ENCODE measurements at regions not wholly inside any gene's neighbourhood (a gene's known extent, or its start where the extent isn't known, plus 50 kb on each side); places are given as distances from the start of the nearest gene placed in this dataset.

DNA sequence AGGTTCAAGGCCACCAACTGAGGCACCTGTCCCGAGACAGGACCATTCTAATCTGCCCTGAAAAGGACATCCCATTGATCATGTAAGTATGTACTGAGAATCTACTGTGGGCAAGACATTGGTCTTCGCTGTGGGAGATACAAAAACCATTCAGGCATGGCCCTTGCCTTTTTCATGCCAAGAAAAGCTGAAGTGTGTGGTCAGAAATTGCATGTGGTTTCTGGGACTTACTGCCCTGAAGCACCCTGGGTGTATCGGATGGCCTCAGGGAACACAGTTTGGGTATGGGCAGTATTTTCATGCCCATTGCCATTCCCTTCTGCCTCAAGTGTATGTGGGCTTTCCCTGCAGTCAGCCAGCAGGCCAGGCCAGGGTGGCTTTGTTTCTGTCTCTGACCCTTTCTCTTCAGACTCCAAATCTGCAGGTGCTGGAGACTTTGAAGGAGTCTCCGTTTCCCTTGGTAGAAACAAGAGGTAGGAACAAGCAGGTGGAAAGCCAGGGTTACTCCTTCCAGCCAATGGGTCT, 285.7 kb downstream of the ZEB1 start:
- DNase-seq, result no peak

DNA sequence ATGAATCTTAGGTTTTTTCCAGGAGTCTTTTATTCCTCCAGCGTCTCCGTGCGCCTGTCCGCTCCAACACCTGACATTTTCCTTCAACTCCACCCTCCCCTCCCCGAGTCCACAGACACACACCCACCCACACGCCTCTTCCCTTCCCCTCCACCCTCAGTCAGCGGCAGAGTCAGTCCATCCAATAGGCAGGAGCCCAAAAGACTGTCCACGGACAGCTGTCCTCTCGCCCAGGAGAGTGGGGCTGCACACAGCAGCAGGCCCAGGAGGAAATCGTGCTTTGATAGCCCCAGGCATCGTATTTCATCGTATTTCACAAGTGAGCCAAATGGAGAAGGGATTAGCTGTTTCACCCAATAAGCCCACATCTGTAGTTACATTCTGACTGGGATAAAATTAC, 285.1 kb downstream of the ZEB1 start:
- no peak for DNase-seq

DNA sequence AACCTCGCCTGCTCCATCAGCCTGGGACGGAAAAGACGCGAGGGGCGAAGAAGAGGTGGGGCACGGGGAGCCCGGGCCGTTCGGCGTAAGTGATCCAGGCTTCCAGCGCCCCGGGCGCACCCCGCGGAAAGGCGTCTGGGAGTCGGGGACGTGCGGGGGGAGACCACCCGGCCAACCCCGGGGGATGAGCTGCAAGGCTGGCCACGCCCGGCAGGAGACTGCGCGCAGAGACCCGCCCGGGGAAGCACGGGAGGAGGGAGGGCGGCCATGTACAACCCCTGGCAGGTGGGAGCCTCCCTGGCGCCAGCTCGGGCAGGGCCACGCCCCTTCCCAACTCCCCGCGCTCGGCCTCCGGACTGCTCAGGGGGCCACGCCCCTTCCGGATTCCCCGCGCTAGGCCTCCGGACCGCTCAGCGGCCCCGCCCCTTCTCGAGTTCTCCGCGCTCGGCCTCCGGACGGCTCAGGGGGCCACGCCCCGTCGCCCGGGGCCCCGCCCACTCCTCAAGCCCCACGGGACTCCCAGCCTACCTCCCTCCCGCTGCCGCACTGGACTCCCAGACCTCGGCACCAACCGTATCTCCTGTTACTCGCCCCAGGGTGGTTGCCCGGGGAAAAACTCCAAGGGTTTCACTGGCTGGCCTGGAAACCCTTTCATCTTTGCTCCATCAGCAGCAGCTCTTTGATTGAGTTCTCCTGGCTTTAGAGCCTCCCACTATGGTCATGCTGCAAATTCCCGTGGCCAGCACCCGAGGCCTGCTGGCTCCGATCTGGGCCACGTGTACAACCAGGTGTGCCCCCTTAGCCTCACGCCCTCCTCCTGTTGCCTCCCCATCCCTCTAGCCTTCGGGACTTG, 284.4 kb downstream of the ZEB1 start:
- DNase-seq, result peak; percentile 60

DNA sequence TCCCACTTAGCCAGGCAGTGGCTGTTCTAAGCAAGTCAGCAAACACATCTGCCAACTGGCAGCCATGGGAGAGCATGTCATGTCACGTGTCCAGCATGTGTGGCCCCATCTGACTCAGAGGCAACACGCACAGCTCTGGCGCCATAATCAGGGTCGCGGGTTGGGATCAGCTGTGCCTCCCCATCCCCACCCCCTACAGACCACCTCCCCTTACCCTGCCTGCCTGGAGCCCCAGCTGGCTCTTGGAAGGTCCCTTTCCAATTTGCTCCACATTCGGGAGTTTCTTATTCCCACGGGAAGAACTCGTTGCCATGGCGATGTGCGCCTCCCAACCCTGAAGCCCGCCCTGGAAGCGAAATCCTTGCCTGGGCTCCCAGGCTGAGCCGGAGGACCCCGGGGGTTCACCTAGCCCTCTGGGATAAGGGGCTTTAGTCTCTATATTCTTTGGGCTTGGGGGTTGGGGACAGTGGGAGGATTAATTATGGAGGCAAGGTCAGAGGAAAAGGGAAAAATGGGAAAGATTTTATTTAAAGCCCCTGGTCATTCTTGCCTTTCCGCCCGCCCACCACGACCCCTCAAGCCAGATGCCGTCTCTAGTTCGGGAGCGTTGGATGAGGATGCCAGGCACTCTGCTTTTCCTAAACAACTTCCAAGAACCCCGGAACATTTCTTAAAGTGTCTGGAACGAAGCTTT, 283.7 kb downstream of the ZEB1 start:
- no peak for DNase-seq

DNA sequence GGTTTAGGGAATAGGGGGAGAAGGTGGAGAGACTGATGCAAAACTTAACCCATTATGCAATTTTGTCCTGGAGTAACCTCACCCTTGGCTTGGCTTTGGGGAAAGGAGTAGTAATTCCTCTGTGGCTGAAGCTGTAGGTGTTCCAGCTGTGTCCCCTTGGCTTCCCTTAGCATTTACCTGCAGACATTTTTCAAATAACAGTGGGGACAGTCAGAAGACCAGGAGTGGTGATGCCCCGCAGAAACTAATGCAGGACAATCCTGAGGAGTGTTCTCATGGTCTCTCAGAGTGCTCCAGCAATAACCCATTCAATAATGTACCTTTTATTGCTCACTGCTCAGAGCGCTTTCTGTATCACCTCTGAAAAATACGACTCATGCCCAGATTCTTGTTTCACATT, 282.1 kb downstream of the ZEB1 start:
- no peak for DNase-seq

DNA sequence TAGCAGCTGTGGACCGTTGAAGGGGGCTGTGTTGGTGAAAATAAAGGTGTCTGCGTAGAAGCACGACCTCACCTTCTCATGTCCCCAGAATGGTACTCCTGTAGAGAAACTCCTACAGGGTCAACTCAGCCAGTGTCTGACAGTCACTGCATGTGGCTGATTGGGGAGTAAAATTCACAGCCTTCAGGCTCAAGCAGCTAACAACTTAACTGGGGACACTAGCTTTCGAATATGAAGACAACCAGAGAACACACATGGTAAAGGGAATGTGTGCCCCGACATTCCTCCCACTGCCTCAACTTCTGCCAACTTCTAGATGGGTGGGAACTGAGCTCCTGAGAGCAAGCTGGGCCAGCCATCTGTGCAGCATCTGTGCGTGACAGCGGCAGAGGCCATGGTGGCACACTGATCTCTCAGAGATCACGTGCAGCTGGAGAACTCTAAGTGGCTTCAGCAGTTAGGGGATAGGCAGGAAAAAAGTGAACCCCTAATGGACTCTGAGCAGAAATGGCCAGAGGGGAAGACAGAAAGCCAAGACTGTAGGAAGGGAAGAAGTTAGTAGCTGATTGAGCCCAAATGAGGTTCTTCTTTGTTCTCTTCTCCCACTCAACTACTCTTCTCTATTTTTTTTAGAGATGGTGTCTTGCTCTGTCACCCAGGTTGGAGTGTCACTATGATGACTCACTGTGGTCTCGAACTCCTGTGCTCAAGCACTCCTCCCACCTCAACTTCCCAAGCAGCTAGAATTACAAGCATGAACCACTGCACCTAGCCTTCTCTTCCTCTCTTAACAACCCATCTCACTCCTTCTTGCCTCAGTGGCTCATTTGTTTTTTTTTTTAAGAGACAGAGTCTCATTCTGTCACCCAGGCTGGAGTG, 280.8 kb downstream of the ZEB1 start:
- no peak for DNase-seq

DNA sequence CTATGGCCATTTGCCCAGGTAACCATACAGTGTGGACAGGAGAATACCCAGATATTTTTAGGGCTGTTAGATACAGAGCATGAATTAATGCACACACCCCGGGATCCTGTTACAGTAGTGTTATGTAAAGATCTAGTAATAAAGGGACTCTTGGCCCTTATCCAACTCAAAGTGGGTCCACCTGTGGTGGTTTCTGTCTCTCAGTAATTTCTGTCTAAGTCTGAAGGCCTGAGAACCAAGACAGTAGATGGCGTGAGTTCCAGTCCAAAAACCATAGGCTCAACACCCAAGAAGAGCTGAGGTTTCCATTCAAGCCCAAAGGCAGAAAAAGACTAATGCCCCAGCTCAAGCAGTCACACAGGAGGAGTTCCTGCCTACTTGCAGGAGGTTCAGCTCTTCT, 277.7 kb downstream of the ZEB1 start:
- DNase-seq, result no peak

DNA sequence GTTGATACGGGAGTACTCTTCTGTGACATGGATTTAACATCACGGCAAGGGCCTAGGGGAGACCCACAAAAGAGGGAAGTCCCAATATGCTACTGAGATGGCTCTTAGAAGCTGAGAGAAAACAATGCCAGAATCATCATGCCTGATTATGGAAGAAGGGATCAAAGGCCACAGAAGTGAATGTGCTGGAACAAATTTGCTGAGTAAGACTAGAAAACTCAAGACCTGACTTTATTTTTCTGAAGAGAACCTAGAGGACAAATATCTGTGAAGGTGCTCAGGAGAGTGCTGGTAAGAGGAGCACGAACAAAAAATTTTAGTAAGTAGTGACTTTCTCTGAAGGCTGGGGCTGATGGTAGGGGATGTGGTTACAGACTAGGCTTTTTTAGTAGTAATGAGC, 277.0 kb downstream of the ZEB1 start:
- no peak for DNase-seq

DNA sequence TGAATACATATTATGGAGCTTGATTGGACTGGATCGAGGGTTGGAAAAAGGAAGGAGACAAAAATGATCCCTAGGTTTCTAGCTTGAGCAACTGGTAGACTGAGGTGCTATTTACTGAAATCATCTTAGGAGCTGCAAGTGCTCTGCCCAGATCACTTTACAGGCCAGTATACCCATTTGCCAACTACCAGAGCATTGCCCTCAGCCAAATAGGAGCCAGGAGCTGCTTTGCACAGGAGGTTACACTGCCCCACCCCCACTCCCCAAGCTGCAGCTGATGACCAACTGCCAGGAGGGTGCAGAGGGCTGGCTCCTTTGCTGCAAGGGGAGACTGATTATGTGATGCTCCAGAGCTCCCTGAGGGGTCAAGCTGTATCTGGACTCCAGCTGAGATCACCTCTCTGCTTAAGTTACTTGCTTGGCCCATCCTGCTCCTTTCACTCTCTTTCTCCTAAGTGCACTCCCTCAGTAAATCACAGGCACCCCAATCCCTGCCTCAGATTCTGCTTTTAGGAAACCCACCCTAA, 275.4 kb downstream of the ZEB1 start:
- DNase-seq, result no peak

DNA sequence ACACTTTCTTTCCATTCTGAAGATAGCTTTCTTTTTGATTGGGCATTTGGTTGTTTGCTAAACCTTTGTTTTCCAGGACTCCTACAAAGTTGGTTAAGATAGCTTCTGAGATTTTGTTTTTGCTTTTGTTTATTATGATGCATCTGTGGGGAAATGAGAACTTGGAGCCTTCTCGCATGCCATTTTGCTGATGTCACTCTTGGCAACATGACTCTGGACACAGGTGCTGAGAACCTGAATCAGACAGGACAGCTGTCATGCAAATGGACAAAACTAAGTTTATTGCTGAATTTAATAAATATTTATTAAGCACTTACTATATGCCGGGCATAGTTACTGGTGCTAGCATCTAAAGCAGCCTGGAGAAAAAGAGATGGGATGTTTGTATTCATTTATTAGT, 274.1 kb downstream of the ZEB1 start:
- DNase-seq, result no peak

DNA sequence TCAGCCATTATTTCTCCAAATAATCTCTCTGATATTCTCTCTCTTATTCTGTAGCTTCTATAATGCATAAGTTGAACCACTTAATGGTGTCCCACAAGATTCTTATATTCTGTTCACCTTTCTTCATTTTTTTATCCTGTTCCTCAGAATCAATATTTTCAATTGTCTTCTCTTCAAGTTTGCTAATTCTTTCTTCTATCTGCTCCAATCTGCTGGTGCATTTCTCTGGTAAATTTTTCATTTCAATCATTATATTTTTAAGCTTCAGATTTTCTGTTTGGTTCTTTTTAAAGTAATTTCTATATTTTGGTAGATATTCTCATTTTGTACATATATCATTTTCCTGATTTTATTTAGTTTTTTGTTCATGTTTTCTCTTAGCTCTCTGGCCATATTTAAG, 272.6 kb downstream of the ZEB1 start:
- DNase-seq, result no peak

DNA sequence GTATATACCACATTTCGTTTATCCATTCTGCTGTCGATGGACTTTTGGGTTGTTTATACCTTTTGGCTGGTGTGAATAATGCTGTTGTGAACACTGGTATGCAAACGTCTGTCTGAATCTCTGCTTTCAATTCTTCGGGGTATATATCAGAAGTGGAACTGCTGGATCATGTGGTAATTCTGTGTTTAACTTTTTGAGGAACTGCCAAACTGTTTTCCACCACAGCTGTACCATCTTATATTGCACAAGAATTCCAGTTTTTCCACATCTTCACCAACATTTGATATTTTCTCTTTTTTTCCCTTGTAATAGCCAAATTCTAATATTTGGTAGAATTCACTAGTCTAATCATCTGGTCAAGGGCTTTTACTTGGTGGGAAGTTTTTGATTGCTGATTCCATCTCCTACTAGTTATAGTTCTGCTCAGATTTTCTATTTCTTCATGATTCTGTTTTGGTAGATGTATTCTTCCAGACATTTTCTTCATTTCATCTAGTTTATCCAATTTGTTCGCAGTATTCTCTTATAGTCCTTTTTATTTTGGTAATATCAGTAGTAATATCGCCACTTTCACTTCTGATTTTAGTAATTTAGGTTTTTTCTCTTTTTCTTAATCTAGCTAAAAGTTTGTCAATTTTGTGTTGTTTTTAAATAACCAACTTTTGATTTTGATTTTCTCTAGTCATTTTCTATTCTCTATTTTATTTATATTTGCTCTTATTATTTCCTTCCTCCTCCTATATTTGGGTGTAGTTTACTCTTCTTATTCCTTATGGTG, 271.2 kb downstream of the ZEB1 start:
- DNase-seq, result no peak

DNA sequence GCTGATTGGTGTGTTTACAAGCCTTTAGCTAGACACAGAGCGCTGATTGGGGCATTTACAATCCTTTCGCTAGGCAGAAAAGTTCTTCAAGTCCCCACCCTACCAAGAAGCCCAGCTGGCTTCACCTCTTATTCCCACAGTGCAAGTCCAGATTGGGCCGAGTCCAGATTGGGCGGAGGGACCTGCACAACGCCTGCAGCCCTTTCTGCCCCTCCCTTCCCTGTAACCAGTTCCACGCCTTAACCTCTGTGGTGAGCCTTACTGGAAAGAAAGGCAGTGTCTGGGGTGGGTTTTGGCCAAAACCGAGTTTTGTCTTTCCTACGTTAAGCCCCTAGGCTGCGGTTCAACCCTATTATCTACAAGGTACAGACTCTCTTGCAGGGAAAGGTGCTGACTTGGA, 268.7 kb downstream of the ZEB1 start:
- DNase-seq, result no peak

DNA sequence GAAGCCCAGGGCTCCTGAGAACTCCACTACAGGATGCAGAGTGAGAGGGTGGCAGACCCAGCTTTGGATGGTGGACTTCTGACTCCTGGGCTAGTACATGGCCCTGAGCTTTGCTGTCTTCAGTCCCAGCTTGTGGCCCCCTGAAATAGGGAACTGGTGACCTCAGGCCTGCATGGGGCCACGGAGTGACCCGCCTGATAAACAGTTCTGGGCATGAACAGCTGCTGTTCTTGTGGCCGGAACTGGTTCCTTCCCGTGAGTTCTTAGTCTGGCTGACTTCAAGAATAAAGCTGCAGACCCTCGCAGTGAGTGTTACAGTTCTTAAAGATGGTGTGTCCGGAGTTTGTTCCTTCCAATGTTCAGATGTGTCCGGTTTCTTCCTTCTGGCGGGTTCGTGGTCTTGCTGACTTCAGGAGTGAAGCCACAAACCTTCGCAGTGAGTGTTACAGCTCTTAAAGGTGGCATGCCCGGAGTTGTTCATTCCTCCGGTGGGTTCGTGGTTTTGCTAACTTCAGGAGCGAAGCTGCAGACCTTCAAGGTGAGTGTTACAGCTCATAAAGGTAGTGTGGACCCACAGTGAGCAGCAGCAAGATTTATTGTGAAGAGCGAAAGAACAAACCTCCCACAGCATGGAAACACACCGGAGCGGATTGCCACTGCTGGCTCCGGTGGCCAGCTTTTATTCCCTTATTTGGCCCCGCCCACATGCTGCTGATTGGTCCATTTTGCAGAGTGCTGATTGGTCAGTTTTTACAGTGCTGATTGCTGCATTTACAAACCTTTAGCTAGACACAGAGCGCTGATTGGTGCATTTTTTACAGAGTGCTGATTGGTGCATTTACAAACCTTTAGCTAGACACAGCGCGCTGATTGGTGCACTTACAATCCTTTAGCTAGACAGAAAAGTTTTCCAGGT, 268.0 kb downstream of the ZEB1 start:
- DNase-seq, result no peak

DNA sequence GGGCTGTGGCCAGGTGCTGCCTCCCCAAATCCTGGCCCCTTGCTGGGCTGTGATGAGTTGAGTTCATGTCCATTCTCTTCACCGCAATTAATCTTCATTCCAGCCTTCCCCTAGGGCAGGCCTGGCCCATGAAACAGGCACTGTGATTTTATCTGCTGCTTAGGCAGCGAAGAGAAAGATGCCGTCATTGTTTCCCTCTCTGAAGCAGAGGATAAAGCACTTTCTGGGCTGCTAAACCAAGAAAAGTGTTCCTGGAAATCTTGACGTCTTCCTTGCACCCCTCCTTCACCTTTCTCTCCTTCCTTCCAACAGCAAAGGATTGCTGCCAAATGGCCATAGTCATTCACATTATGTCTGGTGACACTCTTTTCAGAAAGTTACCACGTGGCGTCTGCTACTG, 265.9 kb downstream of the ZEB1 start:
- no peak for DNase-seq

DNA sequence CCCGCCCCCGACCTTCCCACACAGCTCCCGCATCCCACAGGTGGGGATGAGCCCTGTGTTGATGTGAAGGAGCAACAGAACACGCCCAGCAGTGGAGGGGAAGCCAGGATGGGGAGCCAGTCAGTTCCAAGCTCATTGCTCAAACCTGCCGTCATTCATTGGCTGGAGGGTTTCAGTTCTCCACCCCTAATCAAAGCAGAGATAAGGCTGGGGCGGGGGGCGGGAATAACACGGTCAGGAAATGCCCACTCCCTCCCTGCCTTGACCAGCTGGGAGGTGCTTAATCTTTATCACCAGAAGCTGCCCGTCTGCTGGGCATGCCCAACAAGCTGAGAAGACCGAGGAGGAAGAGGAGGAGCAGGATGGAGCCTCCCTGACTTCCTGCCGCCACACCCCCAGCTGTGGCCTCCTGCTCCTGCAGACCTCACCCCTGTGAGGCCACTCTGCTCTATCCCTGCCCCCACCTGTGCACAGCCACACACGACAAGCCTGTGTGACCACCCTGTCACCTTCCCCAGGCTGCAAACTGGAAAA, 265.1 kb downstream of the ZEB1 start:
- DNase-seq, result no peak

DNA sequence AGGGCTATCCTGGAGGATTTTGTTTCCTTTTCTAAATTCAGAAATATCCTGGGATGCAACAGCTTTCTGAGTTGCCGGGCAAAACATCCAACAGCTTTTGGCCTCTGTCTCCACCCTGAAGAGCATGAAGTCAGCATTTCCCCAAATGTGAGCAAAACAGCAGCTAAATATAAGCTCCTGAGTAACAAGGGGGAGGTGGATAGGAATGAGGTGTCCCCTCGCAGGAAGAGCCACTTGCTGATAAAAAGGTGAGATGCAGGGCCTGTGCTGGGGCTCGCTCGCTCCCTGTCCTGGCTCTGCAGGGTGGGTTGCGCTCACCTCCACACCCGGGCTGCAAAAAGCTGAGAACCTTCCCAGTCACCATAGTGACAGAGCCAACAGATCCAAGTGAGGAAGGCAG, 264.3 kb downstream of the ZEB1 start:
- DNase-seq, result no peak

DNA sequence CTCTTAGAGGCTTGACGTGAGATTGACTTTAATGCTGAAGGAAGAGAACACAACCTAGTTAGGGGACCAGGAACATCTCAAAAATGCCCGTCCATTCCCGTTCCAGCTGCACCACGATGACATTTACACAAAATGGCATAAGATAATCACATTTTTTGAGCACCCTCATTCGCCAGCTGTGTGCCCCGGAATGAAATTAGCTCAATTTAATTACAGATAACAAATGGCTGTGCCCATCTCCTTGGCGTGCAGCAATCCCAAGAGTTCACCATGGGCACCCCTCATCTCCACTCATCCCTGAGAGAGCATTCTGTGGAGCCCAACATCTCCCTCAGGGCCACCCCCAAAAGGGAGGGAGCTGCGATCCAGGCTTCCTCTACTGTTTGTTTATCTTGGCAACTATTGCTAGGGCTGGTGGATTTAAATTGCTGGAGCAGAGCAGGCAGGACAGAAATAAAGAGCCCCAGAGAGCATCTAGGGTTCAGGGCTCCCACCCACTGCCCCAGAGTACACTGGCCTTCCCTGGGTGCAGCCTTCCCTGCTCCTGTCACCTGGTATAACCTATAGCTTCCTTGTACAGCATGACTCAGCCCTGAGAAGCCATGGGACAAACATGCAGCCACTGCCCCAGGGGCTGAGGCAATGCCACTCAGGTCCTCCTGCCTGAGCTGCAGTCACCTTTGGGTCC, 263.5 kb downstream of the ZEB1 start:
- DNase-seq, result no peak

DNA sequence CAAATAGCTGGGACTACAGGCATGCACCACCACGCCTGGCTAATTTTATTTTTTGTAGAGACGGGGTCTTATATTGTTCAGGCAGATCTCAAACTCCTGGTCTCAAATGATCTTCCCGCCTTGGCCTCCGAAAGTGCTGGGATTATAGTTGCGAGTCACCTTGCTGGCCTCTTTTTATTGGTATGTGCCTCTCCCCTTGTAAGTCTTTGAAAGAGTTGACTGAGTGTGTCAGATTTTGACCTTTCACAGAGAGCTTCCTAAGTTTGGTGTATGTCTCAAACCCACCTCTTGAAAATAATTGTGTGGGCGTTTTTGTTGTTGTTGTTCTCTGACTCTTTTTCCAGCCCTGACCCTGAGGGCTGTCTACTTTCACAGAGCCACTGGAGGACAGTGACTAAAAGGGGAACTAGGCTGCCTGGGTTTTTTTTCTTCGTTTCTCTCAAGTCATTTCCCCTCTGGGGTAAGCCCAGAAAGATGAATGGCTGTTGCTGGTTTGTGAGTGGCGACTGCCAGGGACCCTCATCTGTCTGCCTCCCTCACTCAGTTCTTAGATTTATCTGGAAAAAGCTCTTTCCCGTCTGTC, 262.8 kb downstream of the ZEB1 start:
- no peak for DNase-seq

DNA sequence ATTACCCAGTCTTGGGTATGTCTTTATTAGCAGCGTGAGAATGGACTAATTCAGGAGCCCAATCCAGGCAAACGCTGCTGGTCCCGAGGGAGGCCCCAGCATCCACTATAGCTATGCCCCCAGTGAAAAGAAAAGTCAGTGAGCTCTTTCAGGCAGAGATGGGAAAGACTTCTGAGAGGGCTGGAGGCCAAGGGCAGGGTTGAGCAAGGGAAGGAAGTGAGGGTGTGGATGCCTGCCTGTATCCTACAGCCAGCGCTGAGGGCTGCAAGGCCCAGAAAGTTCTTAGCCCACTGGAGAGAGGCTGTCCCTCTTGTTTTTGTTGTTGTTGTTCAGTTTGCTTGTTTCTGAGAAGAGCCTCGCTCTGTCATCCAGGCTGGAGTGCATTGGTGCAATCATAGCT, 261.6 kb downstream of the ZEB1 start:
- no peak for DNase-seq
